HepG2 (cell line): ENCODE measurements at regions not wholly inside any gene's neighbourhood (a gene's known extent, or its start where the extent isn't known, plus 50 kb on each side); places are given as distances from the start of the nearest gene placed in this dataset.

Experiments
- ATAC-seq: fragments of 200-7000 bp; cut with Tn5 transposase; 3 replicates; pipeline ENCODE4 v1.9.1; 2020; ENCODE audit warnings: mild to moderate bottlenecking, moderate library complexity
- BruUV-seq: library from RNA; stranded (reverse); fragments of 400-500 nt; replicated peaks from 2 replicates; lab custom pipeline; 2021; lab: Mats Ljungman, UMichigan
- CTCF ChIA-PET: fragments of 300-600 bp; formaldehyde crosslinking; extraction: SDS; loops from one replicate; lab custom pipeline; 2021; ENCODE audit warnings: low total read pairs, inconsistent platforms, low intra/inter-chr PET ratio; lab: Yijun Ruan, JAX
- POLR2A ChIA-PET: fragments of 350-600 bp; sonication (Branson Sonifier 250); formaldehyde crosslinking; loops from one replicate; lab custom pipeline; 2020; ENCODE audit warnings: antibody characterized with exemption, inconsistent platforms; lab: Yijun Ruan, JAX
- DNase-seq: peaks from one replicate; pipeline ENCODE4 v3.0.0-alpha.2; 2015; ENCODE audit warnings: low spot score
- FAIRE-seq: peaks from 3 replicates; lab custom pipeline; 2011; peaks lifted over from hg19 to GRCh38; lab: Jason Lieb, UNC
- H2AFZ ChIP-seq: one replicate; pipeline ENCODE4 v1.6.1; 2011; ENCODE audit warnings: low read length, inconsistent platforms
- H3K27ac ChIP-seq: fragments of 300-600 bp; 3 replicates; pipeline ENCODE4 v1.8.0; 2011; ENCODE audit warnings: mixed run types, mild to moderate bottlenecking, mixed read lengths, low read length, inconsistent platforms; ENCODE audit not compliant: insufficient read depth; ENCODE audit errors: extremely low read length
- H3K27me3 ChIP-seq, 2 experiments: fragments of 200-600 bp in 1 of 2; 2 replicates in 1 of 2; 3 replicates in 1 of 2; pipeline versions ENCODE4 v1.6.0 to v1.8.0; 2011; ENCODE audit warnings: low read length in 2 of 2, mild to moderate bottlenecking in 2 of 2, moderate library complexity in 2 of 2, inconsistent platforms in 1 of 2; ENCODE audit not compliant: insufficient read depth in 2 of 2, control insufficient read depth in 1 of 2
- H3K36me3 ChIP-seq, 2 experiments: fragments of 200-600 bp in 1 of 2; replicated peaks in 1 of 2; 2 replicates in 1 of 2; 3 replicates in 1 of 2; pipeline versions ENCODE4 v1.5.1 to v1.8.0; 2011; ENCODE audit warnings: low read length in 2 of 2, inconsistent platforms in 1 of 2; ENCODE audit not compliant: insufficient read depth in 2 of 2, control insufficient read depth in 1 of 2
- H3K4me1 ChIP-seq: 2 replicates; pipeline ENCODE4 v1.5.1; 2012; ENCODE audit warnings: low read length, inconsistent platforms; ENCODE audit not compliant: insufficient read depth
- H3K4me2 ChIP-seq: 2 replicates; pipeline ENCODE4 v1.6.0; 2011; ENCODE audit warnings: low read depth, low read length, inconsistent platforms
- H3K4me3 ChIP-seq, 3 experiments: fragments of 200-600 bp in 1 of 3; sonication (generic), shearing (Covaris generic) in 1 of 3; replicated peaks in 1 of 3; 2 replicates each; pipeline ENCODE4 v1.5.1; 2011 to 2016; ENCODE audit warnings: low read length in 3 of 3, inconsistent platforms in 2 of 3, low read depth in 2 of 3, mild to moderate bottlenecking in 2 of 3, control low read depth in 1 of 3, mixed read lengths in 1 of 3; ENCODE audit not compliant: insufficient read depth in 1 of 3
- H3K79me2 ChIP-seq: one replicate; pipeline ENCODE4 v1.6.1; 2011; ENCODE audit warnings: low read length, inconsistent platforms; ENCODE audit not compliant: insufficient read depth
- H3K9ac ChIP-seq: 2 replicates; pipeline ENCODE4 v1.6.0; 2011; ENCODE audit warnings: mild to moderate bottlenecking, low read depth, low read length, inconsistent platforms; ENCODE audit not compliant: insufficient read depth
- H3K9me3 ChIP-seq: 2 replicates; pipeline ENCODE4 v1.5.1; 2012; ENCODE audit warnings: mild to moderate bottlenecking, low read length
- H4K20me1 ChIP-seq: 2 replicates; pipeline ENCODE4 v1.6.0; 2011; ENCODE audit warnings: inconsistent platforms, mild to moderate bottlenecking, low read length, moderate library complexity; ENCODE audit not compliant: insufficient read depth
- EHMT2 ChIP-seq: fragments of 200-600 bp; sonication (generic); IDR thresholded peaks from 2 replicates; pipeline ENCODE4 v1.7.0; 2017; ENCODE audit warnings: antibody characterized with exemption, low read depth, low read length, borderline replicate concordance
- HINFP ChIP-seq: sonication (generic); formaldehyde crosslinking; IDR thresholded peaks from 2 replicates; pipeline ENCODE4 v1.4.0; 2020; ENCODE audit warnings: low read depth, mild to moderate bottlenecking, missing genetic modification reagents
- HOXA7 ChIP-seq: sonication (generic); formaldehyde crosslinking; IDR thresholded peaks from 2 replicates; pipeline ENCODE4 v1.8.1; 2022; ENCODE audit warnings: mild to moderate bottlenecking, missing genetic modification reagents, moderate library complexity
- ISX ChIP-seq: sonication (generic); formaldehyde crosslinking; conservative IDR thresholded peaks from 2 replicates; pipeline ENCODE4 v1.5.0; 2020; ENCODE audit warnings: missing genetic modification reagents
- KDM5A ChIP-seq: fragments of 200-600 bp; sonication (generic); IDR thresholded peaks from 2 replicates; pipeline ENCODE4 v1.7.0; 2018; ENCODE audit warnings: antibody characterized with exemption, mild to moderate bottlenecking, low read length, borderline replicate concordance
- MEF2D ChIP-seq: sonication (generic); formaldehyde crosslinking; IDR thresholded peaks from 2 replicates; pipeline ENCODE4 v1.5.1; 2020; ENCODE audit warnings: mild to moderate bottlenecking, missing genetic modification reagents
- NBN ChIP-seq: fragments of 450-650 bp; conservative IDR thresholded peaks from 2 replicates; pipeline ENCODE4 v1.6.1; 2017
- NFYC ChIP-seq: IDR thresholded peaks from 2 replicates; pipeline ENCODE4 v1.6.1; 2016; ENCODE audit warnings: missing genetic modification reagents, missing compliant biosample characterization
- POLR2AphosphoS2 ChIP-seq: IDR thresholded peaks from 2 replicates; pipeline ENCODE4 v1.6.1; 2011; ENCODE audit warnings: low read depth, low read length, improper control_type of control experiment
- PRMT3 ChIP-seq: sonication (generic); formaldehyde crosslinking; IDR thresholded peaks from 2 replicates; pipeline ENCODE4 v1.8.1; 2022; ENCODE audit warnings: low read depth, mild to moderate bottlenecking, moderate library complexity, missing genetic modification reagents, borderline replicate concordance
- RCOR2 ChIP-seq: IDR thresholded peaks from 2 replicates; pipeline ENCODE4 v1.6.1; 2016; ENCODE audit warnings: missing biosample characterization, missing genetic modification reagents
- TBL1XR1 ChIP-seq: fragments of 150-350 bp; IDR thresholded peaks from 2 replicates; pipeline ENCODE4 v1.6.1; 2014; ENCODE audit warnings: borderline replicate concordance, low read length; ENCODE audit not compliant: partially characterized antibody
- TFDP1 ChIP-seq: IDR thresholded peaks from 2 replicates; pipeline ENCODE4 v1.6.1; 2016; ENCODE audit warnings: missing compliant biosample characterization, missing genetic modification reagents, borderline replicate concordance
- U2AF1 ChIP-seq: fragments of 200-400 bp; formaldehyde crosslinking; optimal IDR thresholded peaks from 2 replicates; pipeline ENCODE3; 2017; ENCODE audit warnings: mild to moderate bottlenecking, low read depth, low read length
- YEATS2 ChIP-seq: sonication (generic); formaldehyde crosslinking; IDR thresholded peaks from 2 replicates; pipeline ENCODE4 v1.4.0; 2020; ENCODE audit warnings: missing genetic modification reagents, borderline replicate concordance
- ZFP36L2 ChIP-seq: sonication (generic); formaldehyde crosslinking; IDR thresholded peaks from 2 replicates; pipeline ENCODE4 v1.4.0; 2020; ENCODE audit warnings: missing genetic modification reagents
- ZFY ChIP-seq: sonication (generic); formaldehyde crosslinking; IDR thresholded peaks from 2 replicates; pipeline ENCODE4 v1.4.0; 2020; ENCODE audit warnings: missing genetic modification reagents
- ZNF232 ChIP-seq: sonication (generic); formaldehyde crosslinking; IDR thresholded peaks from 2 replicates; pipeline ENCODE4 v1.4.0; 2020; ENCODE audit warnings: missing genetic modification reagents, borderline replicate concordance
- ZNF251 ChIP-seq: sonication (generic); formaldehyde crosslinking; IDR thresholded peaks from 2 replicates; pipeline ENCODE4 v1.9.0; 2021; ENCODE audit warnings: mild to moderate bottlenecking, missing genetic modification reagents
- ZNF256 ChIP-seq: sonication (generic); formaldehyde crosslinking; conservative IDR thresholded peaks from 2 replicates; pipeline ENCODE4 v1.4.0; 2020; ENCODE audit warnings: missing genetic modification reagents
- ZNF552 ChIP-seq: sonication (generic); formaldehyde crosslinking; IDR thresholded peaks from 2 replicates; pipeline ENCODE4 v1.9.0; 2022; ENCODE audit warnings: missing genetic modification reagents, mild to moderate bottlenecking, borderline replicate concordance
- in situ Hi-C: cut with HindIII; loops from 2 replicates; pipeline ENCODE4 v1.10.0; 2017; ENCODE audit warnings: low pct_unique_long_range_greater_than_20kb; ENCODE audit not compliant: extremely low pct_ligation_motif_present
- intact Hi-C: fragments of 100-400 bp; cut with micrococcal nuclease; formaldehyde crosslinking; loops from one replicate; pipeline ENCODE4 v1.10.0; 2022; ENCODE audit not compliant: unreplicated experiment
- TF ChIP-seq, protein P1 (sequence below): sonication (generic); formaldehyde crosslinking; IDR thresholded peaks from 2 replicates; pipeline ENCODE4 v1.4.0; 2020; ENCODE audit warnings: missing genetic modification reagents

GRCh38 chr13:104473936-104474335 is 1407.7 kb upstream of the SLC10A2 start:
- in situ Hi-C loops: no loop called here
- intact Hi-C loops: no loop called here
- no TSS peak for BruUV-seq

DNA sequence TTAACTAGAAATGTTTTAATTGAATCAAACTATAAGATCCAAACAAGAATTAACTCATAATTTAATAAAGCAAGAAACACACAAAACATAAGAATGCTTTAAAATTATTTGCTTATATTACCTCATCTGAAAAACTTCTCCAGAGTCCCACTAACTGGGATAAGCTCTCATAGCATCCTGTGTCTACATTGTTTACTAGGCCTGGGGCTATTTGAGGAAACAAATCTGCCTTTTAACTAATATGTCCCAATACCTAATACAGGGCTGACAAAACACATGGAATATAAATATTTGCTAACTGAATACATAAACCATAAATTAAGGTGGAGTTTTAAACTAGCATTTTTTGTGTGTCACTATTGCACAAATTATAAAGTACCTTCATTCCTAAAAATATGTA is 1399.8 kb upstream of the SLC10A2 start:
- Histone ChIP-seq H3K4me2 (no peak overlapping the region), H3K27me3 (no peaks in the 10 kb centered on the region), H3K4me1 (no peaks in the 10 kb centered on the region), H3K9ac (no peak overlapping the region), H3K36me3 (no peaks in the 10 kb centered on the region), H4K20me1 (no peaks in the 10 kb centered on the region), H3K27ac (no peak overlapping the region), H3K9me3 (peaks cover 61% of the 10 kb centered on the region), H2AFZ (no peak overlapping the region), H3K79me2 (no peaks in the 10 kb centered on the region), H3K4me3 (no peak overlapping the region)
- CTCF ChIA-PET: no interaction called here
- no TSS peak for BruUV-seq
- intact Hi-C loops: no loop called here
- POLR2A ChIA-PET: no interaction called here
- ATAC-seq: no peak
- FAIRE-seq: no peak
- in situ Hi-C loops: no loop called here
- DNase-seq: no peak
- TF ChIP-seq ZFP36L2 (CRISPR knock-in tag) (no peak), POLR2AphosphoS2 (no peak), YEATS2 (CRISPR knock-in tag) (no peak), ISX (CRISPR knock-in tag) (no peak), ZNF552 (no peak), ZNF256 (CRISPR knock-in tag) (no peak), ZNF232 (CRISPR knock-in tag) (no peak), KDM5A (no peak), TFDP1 (CRISPR knock-in tag) (no peak)
- TF ChIP-seq, protein P1, sequence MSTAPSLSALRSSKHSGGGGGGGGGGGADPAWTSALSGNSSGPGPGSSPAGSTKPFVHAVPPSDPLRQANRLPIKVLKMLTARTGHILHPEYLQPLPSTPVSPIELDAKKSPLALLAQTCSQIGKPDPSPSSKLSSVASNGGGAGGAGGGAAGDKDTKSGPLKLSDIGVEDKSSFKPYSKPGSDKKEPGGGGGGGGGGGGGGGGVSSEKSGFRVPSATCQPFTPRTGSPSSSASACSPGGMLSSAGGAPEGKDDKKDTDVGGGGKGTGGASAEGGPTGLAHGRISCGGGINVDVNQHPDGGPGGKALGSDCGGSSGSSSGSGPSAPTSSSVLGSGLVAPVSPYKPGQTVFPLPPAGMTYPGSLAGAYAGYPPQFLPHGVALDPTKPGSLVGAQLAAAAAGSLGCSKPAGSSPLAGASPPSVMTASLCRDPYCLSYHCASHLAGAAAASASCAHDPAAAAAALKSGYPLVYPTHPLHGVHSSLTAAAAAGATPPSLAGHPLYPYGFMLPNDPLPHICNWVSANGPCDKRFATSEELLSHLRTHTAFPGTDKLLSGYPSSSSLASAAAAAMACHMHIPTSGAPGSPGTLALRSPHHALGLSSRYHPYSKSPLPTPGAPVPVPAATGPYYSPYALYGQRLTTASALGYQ (CRISPR knock-in tag): no peak

More at GRCh38 chr13:104473936-104474335, 1407.7 kb upstream of the SLC10A2 start:
- H3K4me2 ChIP-seq: no peak overlapping the region
- ChIA-PET CTCF (no interaction called here), POLR2A (no interaction called here)
- no peak for ATAC-seq
- FAIRE-seq: no peak
- no peak overlapping the region for H3K9ac ChIP-seq
- H3K4me1 ChIP-seq: no peaks in the 10 kb centered on the region
- no peaks in the 10 kb centered on the region for H4K20me1 ChIP-seq
- H3K79me2 ChIP-seq: no peaks in the 10 kb centered on the region
- no peak overlapping the region for H3K4me3 ChIP-seq
- DNase-seq: no peak
- H3K36me3 ChIP-seq: no peaks in the 10 kb centered on the region
- no peak overlapping the region for H3K27ac ChIP-seq
- no peak overlapping the region for H2AFZ ChIP-seq
- H3K9me3 ChIP-seq: peaks cover 61% of the 10 kb centered on the region
- H3K27me3 ChIP-seq: no peaks in the 10 kb centered on the region
- TF ChIP-seq ZNF251 (CRISPR knock-in tag) (no peak), HOXA7 (CRISPR knock-in tag) (no peak), U2AF1 (no peak), ZFY (CRISPR knock-in tag) (no peak), HINFP (CRISPR knock-in tag) (no peak), TBL1XR1 (no peak), MEF2D (CRISPR knock-in tag) (no peak), PRMT3 (CRISPR knock-in tag) (no peak), EHMT2 (no peak), RCOR2 (CRISPR knock-in tag) (no peak), NFYC (no peak), NBN (no peak)
